Esophagus muscularis mucosa (tissue), 4 donors: ENCODE measurements at regions not wholly inside any gene's neighbourhood (a gene's known extent, or its start where the extent isn't known, plus 50 kb on each side); places are given as distances from the start of the nearest gene placed in this dataset.

ENCODE experiments used
- DNase-seq: peaks from one replicate; pipeline ENCODE4 v3.0.0-alpha.2; 2017; ENCODE audit errors: extremely low spot score
- H3K27ac ChIP-seq, 4 donors: fragments of 200-600 bp; sonication (generic); replicated peaks in 1 of 4; 1 replicate in 3 of 4; 2 replicates in 1 of 4; pipeline ENCODE4 v1.5.1; 2016 to 2019; ENCODE audit warnings: mild to moderate bottlenecking in 1 of 4
- H3K27me3 ChIP-seq, 4 donors: fragments of 200-600 bp; sonication (generic); one replicate each; pipeline versions ENCODE4 v1.5.1 to v1.6.0; 2016 to 2019
- H3K36me3 ChIP-seq, 4 donors: fragments of 200-600 bp; sonication (generic); one replicate each; pipeline ENCODE4 v1.5.1; 2016 to 2019
- H3K4me1 ChIP-seq, 4 donors: fragments of 200-600 bp; sonication (generic); one replicate each; pipeline ENCODE4 v1.5.1; 2016 to 2019
- H3K4me3 ChIP-seq, 4 donors: fragments of 200-600 bp; sonication (generic); 1 replicate in 2 of 4; 2 replicates in 2 of 4; pipeline ENCODE4 v1.5.1; 2016 to 2019; ENCODE audit warnings: mild to moderate bottlenecking in 4 of 4, moderate library complexity in 1 of 4
- H3K9me3 ChIP-seq, 4 donors: fragments of 200-600 bp; sonication (generic); 1 replicate in 3 of 4; 2 replicates in 1 of 4; pipeline ENCODE4 v1.5.1; 2016 to 2019
- CTCF ChIP-seq, 3 experiments: fragments of 200-600 bp in 2 of 3; fragments of 450-650 bp in 1 of 3; sonication (generic) in 2 of 3; IDR thresholded peaks; one replicate each; pipeline ENCODE4 v1.5.1; 2017 to 2019; ENCODE audit warnings: antibody characterized with exemption in 3 of 3, mild to moderate bottlenecking in 2 of 3, moderate library complexity in 1 of 3
- EP300 ChIP-seq: sonication (generic); formaldehyde crosslinking; IDR thresholded peaks from one replicate; pipeline ENCODE4 v1.6.1; 2017; ENCODE audit warnings: antibody characterized with exemption
- POLR2A ChIP-seq: fragments of 450-650 bp; IDR thresholded peaks from one replicate; pipeline ENCODE4 v1.6.1; 2017; ENCODE audit warnings: antibody characterized with exemption, moderate library complexity, mild to moderate bottlenecking, low read depth
- POLR2AphosphoS5 ChIP-seq, 2 donors: sonication (generic); formaldehyde crosslinking; IDR thresholded peaks; one replicate each; pipeline ENCODE4 v1.6.1; 2017; ENCODE audit warnings: antibody characterized with exemption in 2 of 2
- WGBS: methylation state at CpG from one replicate; pipeline ENCODE4 v1.1.5; 2018; 5-methylcytosine and 5-hydroxymethylcytosine counted together
- intact Hi-C: fragments of 100-400 bp; cut with DNase I; formaldehyde crosslinking; loops from one replicate; pipeline ENCODE4 v1.15.1; 2023

- intact Hi-C loops: no loop called here
- Histone ChIP-seq H3K27ac (no peak overlapping the region), H3K4me1 (no peaks in the 10 kb centered on the region), H3K27me3 (no peaks in the 10 kb centered on the region), H3K4me3 (no peak overlapping the region), H3K9me3 (no peaks in the 10 kb centered on the region), H3K36me3 (no peaks in the 10 kb centered on the region)
- TF ChIP-seq CTCF (IDR thresholded peaks at IDR 0.05) (no peak), EP300 (no peak), POLR2AphosphoS5 (IDR thresholded peaks at IDR 0.05) (no peak), POLR2A (no peak)
- WGBS: 86% methylated on average over 5 of the region's 5 CpGs
- DNase-seq: no peak
Observed at GRCh38 chr5:62979472-62979871, 400.9 kb downstream of the LRRC70 start.

GRCh38 chr5:62977661-62978060, 399.0 kb downstream of the LRRC70 start:
- TF ChIP-seq CTCF (IDR thresholded peaks at IDR 0.05) (no peak), POLR2AphosphoS5 (IDR thresholded peaks at IDR 0.05) (no peak), POLR2A (no peak), EP300 (no peak)
- intact Hi-C loops: no loop called here
- no peak overlapping the region for H3K27ac ChIP-seq
- no peak overlapping the region for H3K4me3 ChIP-seq
- H3K36me3 ChIP-seq: no peaks in the 10 kb centered on the region
- DNase-seq: no peak
- no peaks in the 10 kb centered on the region for H3K4me1 ChIP-seq
- WGBS: 49% methylated on average over 4 of the region's 4 CpGs
- H3K9me3 ChIP-seq: no peaks in the 10 kb centered on the region
- no peaks in the 10 kb centered on the region for H3K27me3 ChIP-seq

- Histone ChIP-seq H3K4me1 (no peaks in the 10 kb centered on the region), H3K27ac (no peak overlapping the region), H3K36me3 (no peaks in the 10 kb centered on the region), H3K4me3 (no peak overlapping the region), H3K27me3 (no peaks in the 10 kb centered on the region), H3K9me3 (no peaks in the 10 kb centered on the region)
- no peak for TF ChIP-seq EP300
- no peak for TF ChIP-seq POLR2A
- TF ChIP-seq POLR2AphosphoS5 (IDR thresholded peaks at IDR 0.05): no peak
- no peak for TF ChIP-seq CTCF (IDR thresholded peaks at IDR 0.05)
- 38% methylated on average over 3 of the region's 3 CpGs for WGBS
- no peak for DNase-seq
- intact Hi-C loops: no loop called here
Observed at GRCh38 chr5:62974623-62975022, 396.0 kb downstream of the LRRC70 start.

- no peaks in the 10 kb centered on the region for H3K4me1 ChIP-seq
- H3K27me3 ChIP-seq: no peaks in the 10 kb centered on the region
- H3K27ac ChIP-seq: no peak overlapping the region
- H3K9me3 ChIP-seq: peaks cover 0 to 7% (median 2%) of the 10 kb centered on the region in 4 donors
- intact Hi-C loops: no loop called here
- H3K4me3 ChIP-seq: no peak overlapping the region
- 91% methylated on average over 10 of the region's 10 CpGs for WGBS
- no peaks in the 10 kb centered on the region for H3K36me3 ChIP-seq
- TF ChIP-seq POLR2A (no peak), CTCF (IDR thresholded peaks at IDR 0.05) (no peak), EP300 (no peak), POLR2AphosphoS5 (IDR thresholded peaks at IDR 0.05) (no peak)
- no peak for DNase-seq
Observed at GRCh38 chr5:62969409-62970120, 390.9 kb downstream of the LRRC70 start.

- intact Hi-C loops: no loop called here
- H3K4me1 ChIP-seq: no peaks in the 10 kb centered on the region
- DNase-seq: no peak
- no peak overlapping the region for H3K4me3 ChIP-seq
- no peak overlapping the region for H3K27ac ChIP-seq
- H3K9me3 ChIP-seq: peaks cover 0 to 13% (median 3%) of the 10 kb centered on the region in 4 donors
- no peaks in the 10 kb centered on the region for H3K36me3 ChIP-seq
- H3K27me3 ChIP-seq: no peaks in the 10 kb centered on the region
- TF ChIP-seq CTCF (IDR thresholded peaks at IDR 0.05): no peak
- no peak for TF ChIP-seq POLR2AphosphoS5 (IDR thresholded peaks at IDR 0.05)
- TF ChIP-seq POLR2A: no peak
- TF ChIP-seq EP300: no peak
Observed at GRCh38 chr5:62964428-62964827, 385.8 kb downstream of the LRRC70 start.
